ENCODE measurements at regions not wholly inside any gene's neighbourhood (a gene's known extent, or its start where the extent isn't known, plus 50 kb on each side); places are given as distances from the start of the nearest gene placed in this dataset.

GRCh38 chr9:71541436-71541835, 226.9 kb downstream of the CEMIP2 start:
- TF ChIP-seq POLR2AphosphoS5 (IDR thresholded peaks at IDR 0.05; ENCODE audit: low read depth, low read length) (no peak), SIN3A (IDR thresholded peaks at IDR 0.05; ENCODE audit: borderline replicate concordance, insufficient read depth, low read length) (no peak), TAF1 (IDR thresholded peaks at IDR 0.05; ENCODE audit: borderline replicate concordance, insufficient read depth, low read length) (no peak), FOXP2 (optimal IDR thresholded peaks at IDR 0.05; ENCODE audit: borderline replicate concordance, extremely low read depth, extremely low read length, insufficient read depth) (no peak), REST (IDR thresholded peaks at IDR 0.05; ENCODE audit: insufficient read depth in 1 of 2, low read depth in 2 of 2, low read length in 2 of 2) (no peak)

- TF ChIP-seq TAF1 (IDR thresholded peaks at IDR 0.05; ENCODE audit: borderline replicate concordance, insufficient read depth, low read length) (no peak), SIN3A (IDR thresholded peaks at IDR 0.05; ENCODE audit: borderline replicate concordance, insufficient read depth, low read length) (no peak), FOXP2 (optimal IDR thresholded peaks at IDR 0.05; ENCODE audit: borderline replicate concordance, extremely low read depth, extremely low read length, insufficient read depth) (no peak), POLR2AphosphoS5 (IDR thresholded peaks at IDR 0.05; ENCODE audit: low read depth, low read length) (no peak), REST (IDR thresholded peaks at IDR 0.05; ENCODE audit: insufficient read depth in 1 of 2, low read depth in 2 of 2, low read length in 2 of 2) (no peak)
These were observed 243.2 kb downstream of the CEMIP2 start for GRCh38 chr9:71524996-71525580.

GRCh38 chr9:71524516-71524915, 243.8 kb downstream of the CEMIP2 start:
- TF ChIP-seq FOXP2 (optimal IDR thresholded peaks at IDR 0.05; ENCODE audit: borderline replicate concordance, extremely low read depth, extremely low read length, insufficient read depth) (no peak), SIN3A (IDR thresholded peaks at IDR 0.05; ENCODE audit: borderline replicate concordance, insufficient read depth, low read length) (no peak)

- no peak for TF ChIP-seq TAF1 (IDR thresholded peaks at IDR 0.05; ENCODE audit: borderline replicate concordance, insufficient read depth, low read length)
- no peak for TF ChIP-seq POLR2AphosphoS5 (IDR thresholded peaks at IDR 0.05; ENCODE audit: low read depth, low read length)
- no peak for TF ChIP-seq FOXP2 (optimal IDR thresholded peaks at IDR 0.05; ENCODE audit: borderline replicate concordance, extremely low read depth, extremely low read length, insufficient read depth)
- TF ChIP-seq SIN3A (IDR thresholded peaks at IDR 0.05; ENCODE audit: borderline replicate concordance, insufficient read depth, low read length) = no peak
- no peak for TF ChIP-seq REST (IDR thresholded peaks at IDR 0.05; ENCODE audit: insufficient read depth in 1 of 2, low read depth in 2 of 2, low read length in 2 of 2)
These were observed 247.2 kb downstream of the CEMIP2 start for GRCh38 chr9:71521132-71521531.

- no peak for TF ChIP-seq REST (IDR thresholded peaks at IDR 0.05; ENCODE audit: insufficient read depth in 1 of 2, low read depth in 2 of 2, low read length in 2 of 2)
- no peak for TF ChIP-seq POLR2AphosphoS5 (IDR thresholded peaks at IDR 0.05; ENCODE audit: low read depth, low read length)
- no peak for TF ChIP-seq SIN3A (IDR thresholded peaks at IDR 0.05; ENCODE audit: borderline replicate concordance, insufficient read depth, low read length)
- TF ChIP-seq FOXP2 (optimal IDR thresholded peaks at IDR 0.05; ENCODE audit: borderline replicate concordance, extremely low read depth, extremely low read length, insufficient read depth) = no peak
These were observed 249.1 kb downstream of the CEMIP2 start for GRCh38 chr9:71519098-71519696.

All from PFSK-1 (cell line).